GM18517 (cell line): ENCODE measurements at regions not wholly inside any gene's neighbourhood (a gene's known extent, or its start where the extent isn't known, plus 50 kb on each side); places are given as distances from the start of the nearest gene placed in this dataset.
"Not testable (repeated sequence)": the region's sequence is repeated elsewhere in the genome, so short reads cannot be mapped to it uniquely, and the experiment has no call there.

Experiments used
- ATAC-seq: cut with Tn5 transposase; IDR thresholded peaks from one replicate; pipeline ENCODE4 v1.9.1; 2021; ENCODE audit warnings: mild to moderate bottlenecking, moderate library complexity; ENCODE audit not compliant: unreplicated experiment

DNA sequence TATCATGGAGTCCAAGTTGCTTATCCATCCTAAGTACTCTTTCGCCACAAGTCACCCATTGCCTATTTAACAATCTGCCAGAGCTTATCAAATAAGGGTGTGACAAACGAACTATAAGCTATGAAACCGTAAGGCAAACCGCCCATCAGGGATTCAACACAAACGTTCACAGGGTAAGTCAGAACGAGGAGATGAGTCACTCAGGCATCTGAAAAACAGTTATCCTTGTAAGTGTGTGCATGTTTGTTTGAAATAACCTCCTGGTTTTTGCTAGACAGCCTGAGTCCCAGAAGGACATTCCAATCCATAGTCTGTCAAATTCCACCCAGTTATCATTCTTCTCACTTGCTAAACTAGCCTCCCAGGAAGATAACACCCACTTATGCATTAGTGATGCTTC is 299.1 kb downstream of the PAX3 start:
- ATAC-seq: no peak

DNA sequence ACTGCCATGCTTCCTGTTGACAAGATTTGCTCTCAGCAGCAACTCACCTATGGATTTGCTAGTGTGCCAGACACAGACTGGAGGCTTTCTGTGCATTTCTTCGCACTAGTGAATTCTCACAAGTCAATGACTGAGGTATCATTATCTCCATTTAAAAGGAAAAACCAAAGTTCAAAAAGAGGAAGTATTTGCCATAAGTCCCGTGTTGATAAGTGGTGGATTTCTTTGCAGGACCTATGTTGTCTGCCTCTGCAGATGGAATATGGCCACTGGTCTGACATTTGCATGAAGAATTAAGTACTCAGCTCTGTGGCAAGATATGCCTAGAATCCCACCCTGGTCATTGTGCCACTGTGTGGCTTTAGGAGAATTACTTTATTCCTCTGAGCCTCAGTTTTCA is 299.6 kb downstream of the PAX3 start:
- ATAC-seq: no peak

DNA sequence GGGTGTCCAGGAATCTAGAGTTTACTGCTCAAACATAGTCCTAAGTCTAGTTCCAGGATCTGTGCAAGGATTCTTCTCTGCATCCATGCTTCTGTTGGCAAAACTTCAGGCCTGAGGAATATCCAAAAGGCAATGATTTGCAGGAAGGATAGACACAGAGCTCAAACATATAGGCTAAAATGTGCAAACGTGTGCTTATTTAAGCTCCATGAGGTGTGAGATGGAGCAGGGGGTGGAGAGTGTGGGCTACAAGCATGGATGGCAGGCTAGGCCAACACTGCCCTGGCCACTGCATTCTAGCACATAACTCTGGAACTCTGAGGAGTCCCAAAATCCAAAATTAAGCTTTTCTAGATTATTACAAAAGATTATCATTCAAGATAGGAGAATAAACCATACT is 301.1 kb downstream of the PAX3 start:
- no peak for ATAC-seq

GRCh38 chr2:221997100-221997499 is 301.7 kb downstream of the PAX3 start:
- ATAC-seq: no peak

- ATAC-seq: no peak
Observed at GRCh38 chr2:221994926-221995325, 303.9 kb downstream of the PAX3 start.

- ATAC-seq: not testable (repeated sequence)
Observed at GRCh38 chr2:221984376-221984775, 314.4 kb downstream of the PAX3 start.

GRCh38 chr2:221981912-221982470 is 316.8 kb downstream of the PAX3 start:
- peak; percentile 60 for ATAC-seq

- ATAC-seq: no peak
Observed at GRCh38 chr2:221975151-221975550, 323.6 kb downstream of the PAX3 start.

DNA sequence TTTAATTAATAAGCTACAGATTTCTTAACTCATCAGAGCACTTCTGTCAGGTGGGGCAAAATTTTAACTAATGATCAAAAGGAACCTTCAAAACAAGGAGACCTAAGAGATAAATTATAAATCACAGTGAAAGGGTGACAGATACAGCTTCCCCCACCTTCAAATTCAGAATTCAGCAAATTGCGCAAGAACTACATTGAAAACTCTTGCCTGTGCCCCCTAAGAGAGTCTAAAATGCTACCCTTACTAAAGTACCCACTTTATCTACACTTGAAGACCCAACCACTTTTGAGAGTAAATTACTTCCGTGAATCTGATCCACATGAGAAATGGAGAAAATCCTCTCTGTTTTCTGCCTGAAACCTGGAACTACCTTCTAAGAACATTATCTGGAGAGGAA is 324.9 kb downstream of the PAX3 start:
- no peak for ATAC-seq

GRCh38 chr2:221973502-221973901 is 325.3 kb downstream of the PAX3 start:
- no peak for ATAC-seq

GRCh38 chr2:221972813-221973478 is 325.9 kb downstream of the PAX3 start:
- no peak for ATAC-seq

- no peak for ATAC-seq
Observed at GRCh38 chr2:221970389-221970788, 328.4 kb downstream of the PAX3 start.

GRCh38 chr2:221969830-221970144 is 329.0 kb downstream of the PAX3 start:
- no peak for ATAC-seq

GRCh38 chr2:221969087-221969829 is 329.5 kb downstream of the PAX3 start:
- ATAC-seq: peak; percentile 60

GRCh38 chr2:221962186-221962585 is 336.6 kb downstream of the PAX3 start:
- ATAC-seq: no peak

DNA sequence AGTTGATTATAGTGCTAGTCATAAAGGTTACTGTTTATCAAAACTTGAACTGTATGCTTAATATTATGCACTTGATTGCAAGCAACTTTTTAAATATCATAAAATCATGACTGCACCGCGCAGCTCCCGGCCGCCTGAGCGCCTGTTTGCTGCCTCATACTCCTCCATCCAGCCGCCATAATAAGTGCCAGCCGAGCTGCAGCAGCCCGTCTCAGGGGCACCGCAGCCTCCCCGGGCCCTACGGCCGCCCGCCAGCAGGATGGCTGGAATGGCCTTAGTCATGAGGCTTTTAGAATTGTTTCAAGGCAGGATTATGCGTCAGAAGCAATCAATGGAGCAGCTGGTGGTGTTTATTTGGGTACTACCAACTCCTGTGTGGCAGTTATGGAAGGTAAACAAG is 337.2 kb downstream of the PAX3 start:
- ATAC-seq: no peak

- no peak for ATAC-seq
Observed at GRCh38 chr2:221958224-221958623, 340.6 kb downstream of the PAX3 start.

- no peak for ATAC-seq
Observed at GRCh38 chr2:221948076-221948475, 350.7 kb downstream of the PAX3 start.

- not testable (repeated sequence) for ATAC-seq
Observed at GRCh38 chr2:221944452-221944851, 354.3 kb downstream of the PAX3 start.

GRCh38 chr2:221943076-221943810 is 355.6 kb downstream of the PAX3 start:
- ATAC-seq: no peak

DNA sequence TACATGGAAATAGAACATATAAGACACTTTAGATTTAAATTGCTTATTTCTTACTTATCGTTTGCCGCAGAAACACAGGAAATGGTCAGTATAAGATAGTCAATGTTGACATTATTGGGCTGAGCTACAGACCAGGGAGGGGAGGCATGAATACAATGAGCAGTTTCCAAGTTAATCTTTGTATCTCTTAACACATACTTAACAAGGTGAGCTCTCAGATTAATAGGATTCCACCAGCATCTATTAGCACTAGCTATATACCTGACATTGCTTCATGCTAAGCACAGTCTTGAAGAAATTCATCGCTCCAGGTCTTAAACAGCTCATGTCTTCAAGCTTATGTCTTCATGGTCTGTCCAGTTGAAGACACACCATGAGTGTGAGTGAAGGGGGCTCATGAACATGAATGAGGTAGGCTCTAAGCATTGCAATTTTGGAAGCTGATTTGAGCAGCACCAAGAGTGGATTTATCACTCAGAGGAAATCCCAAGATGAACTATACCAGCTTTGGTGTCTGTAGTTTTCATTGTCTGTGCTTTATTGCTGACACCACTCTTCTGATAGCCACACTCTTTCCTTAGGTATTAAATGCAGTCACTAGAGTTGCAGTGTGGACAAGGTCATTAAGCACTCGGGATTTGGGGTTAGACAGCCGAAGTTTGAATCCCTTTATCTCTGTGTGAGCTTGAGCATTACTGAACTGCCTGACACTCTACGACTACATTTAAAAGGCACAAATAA is 359.3 kb upstream of the EPHA4 start:
- ATAC-seq: no peak
